ENCODE measurements at regions not wholly inside any gene's neighbourhood (a gene's known extent, or its start where the extent isn't known, plus 50 kb on each side); places are given as distances from the start of the nearest gene placed in this dataset.
A peak's percentile ranks its signal among the peaks of the same experiment; 100 is the strongest.

DNA sequence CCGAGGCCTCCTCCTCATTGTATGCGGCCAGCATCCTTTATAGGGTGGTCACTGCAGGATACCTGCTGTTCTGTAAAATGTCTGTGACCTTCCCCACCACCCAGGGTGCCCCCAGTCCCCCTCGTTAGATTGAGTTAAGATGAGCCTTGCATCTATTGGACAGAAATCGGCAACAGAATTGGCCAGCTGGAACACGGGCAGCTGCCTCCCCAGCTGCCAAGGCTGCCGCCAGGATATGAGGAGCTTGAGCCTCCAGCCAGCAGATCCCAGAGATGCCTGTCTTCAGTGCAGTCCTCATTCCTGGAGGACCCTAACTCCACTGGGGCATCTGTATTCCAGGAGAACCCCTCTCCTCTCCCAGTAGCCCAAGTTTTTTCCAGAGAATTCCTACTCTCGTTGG is 463.0 kb downstream of the TSHZ3 start:
- peak; percentile 42 for DNase-seq
- Histone ChIP-seq H3K27me3 (ENCODE audit: control insufficient read depth, insufficient read depth, low read length, poor library complexity, severe bottlenecking) (no peaks in the 10 kb centered on the region), H3K36me3 (ENCODE audit: control insufficient read depth, insufficient read depth, low read length) (no peaks in the 10 kb centered on the region), H3K4me3 (ENCODE audit: low read length) (no peak overlapping the region), H3K27ac (ENCODE audit: low read depth, low read length) (no peak overlapping the region), H3K9ac (ENCODE audit: extremely low read depth, low read length, poor library complexity, severe bottlenecking) (no peak overlapping the region), H3K4me1 (ENCODE audit: control insufficient read depth, insufficient read depth, low read length) (no peaks in the 10 kb centered on the region), H3K9me3 (ENCODE audit: control insufficient read depth, low read length) (no peaks in the 10 kb centered on the region)
- Mint-ChIP-seq H3K9me3 (no peaks in the 10 kb centered on the region), H3K27me3 (ENCODE audit: insufficient read depth) (no peaks in the 10 kb centered on the region), H3K36me3 (ENCODE audit: low read depth) (no peaks in the 10 kb centered on the region), H3K4me1 (peaks cover 7% of the 10 kb centered on the region), H3K4me3 (no peak overlapping the region), H3K27ac (no peak overlapping the region)
- 85 to 97% methylated on average over 6 to 7 of the region's 7 CpGs for WGBS, 2 experiments (ENCODE audit: insufficient coverage in 1 of 2, insufficient read length in 1 of 2)
- TF ChIP-seq, protein P1, sequence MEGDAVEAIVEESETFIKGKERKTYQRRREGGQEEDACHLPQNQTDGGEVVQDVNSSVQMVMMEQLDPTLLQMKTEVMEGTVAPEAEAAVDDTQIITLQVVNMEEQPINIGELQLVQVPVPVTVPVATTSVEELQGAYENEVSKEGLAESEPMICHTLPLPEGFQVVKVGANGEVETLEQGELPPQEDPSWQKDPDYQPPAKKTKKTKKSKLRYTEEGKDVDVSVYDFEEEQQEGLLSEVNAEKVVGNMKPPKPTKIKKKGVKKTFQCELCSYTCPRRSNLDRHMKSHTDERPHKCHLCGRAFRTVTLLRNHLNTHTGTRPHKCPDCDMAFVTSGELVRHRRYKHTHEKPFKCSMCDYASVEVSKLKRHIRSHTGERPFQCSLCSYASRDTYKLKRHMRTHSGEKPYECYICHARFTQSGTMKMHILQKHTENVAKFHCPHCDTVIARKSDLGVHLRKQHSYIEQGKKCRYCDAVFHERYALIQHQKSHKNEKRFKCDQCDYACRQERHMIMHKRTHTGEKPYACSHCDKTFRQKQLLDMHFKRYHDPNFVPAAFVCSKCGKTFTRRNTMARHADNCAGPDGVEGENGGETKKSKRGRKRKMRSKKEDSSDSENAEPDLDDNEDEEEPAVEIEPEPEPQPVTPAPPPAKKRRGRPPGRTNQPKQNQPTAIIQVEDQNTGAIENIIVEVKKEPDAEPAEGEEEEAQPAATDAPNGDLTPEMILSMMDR (conservative IDR thresholded peaks at IDR 0.05) = no peak

DNA sequence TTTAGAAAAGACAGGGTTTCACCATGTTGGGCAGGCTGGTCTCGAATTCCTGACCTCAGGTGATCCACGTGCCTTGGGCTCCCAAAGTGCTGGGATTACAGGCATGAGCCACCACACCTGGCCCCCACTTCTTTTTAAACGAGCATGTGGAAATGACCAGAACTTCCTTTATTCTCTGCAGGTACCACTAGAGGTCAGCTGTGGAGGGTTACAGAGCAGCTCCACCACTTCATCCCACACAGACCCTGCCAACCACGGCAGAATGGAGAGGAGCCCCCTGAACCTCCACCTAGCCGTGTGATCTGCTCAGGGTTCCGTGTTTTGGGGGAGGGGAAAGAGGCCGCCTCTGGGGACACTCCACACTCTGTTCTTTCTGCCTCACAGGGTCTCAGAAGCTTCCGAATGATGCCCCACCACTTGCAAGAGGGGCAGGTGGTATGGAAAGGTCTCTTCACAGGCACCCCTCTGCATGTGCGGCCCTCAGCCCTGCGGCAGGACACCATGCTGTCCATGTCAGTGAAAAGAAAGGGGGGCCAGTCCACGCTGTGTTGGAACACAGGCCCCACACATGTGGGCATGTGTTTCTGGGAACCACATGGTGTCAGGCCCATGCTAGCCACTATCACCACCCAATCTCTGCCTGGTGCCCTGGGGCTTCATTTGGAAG is 465.0 kb downstream of the TSHZ3 start:
- H3K27me3 Mint-ChIP-seq (ENCODE audit: insufficient read depth) = no peaks in the 10 kb centered on the region
- H3K4me1 Mint-ChIP-seq = peaks cover 7% of the 10 kb centered on the region
- no peaks in the 10 kb centered on the region for H3K36me3 Mint-ChIP-seq (ENCODE audit: low read depth)
- Histone ChIP-seq H3K4me1 (ENCODE audit: control insufficient read depth, insufficient read depth, low read length) (no peaks in the 10 kb centered on the region), H3K9me3 (ENCODE audit: control insufficient read depth, low read length) (no peaks in the 10 kb centered on the region), H3K4me3 (ENCODE audit: low read length) (no peak overlapping the region), H3K27ac (ENCODE audit: low read depth, low read length) (no peak overlapping the region), H3K9ac (ENCODE audit: extremely low read depth, low read length, poor library complexity, severe bottlenecking) (no peak overlapping the region), H3K27me3 (ENCODE audit: control insufficient read depth, insufficient read depth, low read length, poor library complexity, severe bottlenecking) (no peaks in the 10 kb centered on the region), H3K36me3 (ENCODE audit: control insufficient read depth, insufficient read depth, low read length) (no peaks in the 10 kb centered on the region)
- no peak overlapping the region for H3K27ac Mint-ChIP-seq
- peak; percentile 45 for DNase-seq
- no peaks in the 10 kb centered on the region for H3K9me3 Mint-ChIP-seq
- WGBS, 2 experiments (ENCODE audit: insufficient coverage in 1 of 2, insufficient read length in 1 of 2) = 87 to 90% methylated on average over 8 to 11 of the region's 11 CpGs
- no peak overlapping the region for H3K4me3 Mint-ChIP-seq
- TF ChIP-seq, protein P1 (conservative IDR thresholded peaks at IDR 0.05) = peak; percentile 58

DNA sequence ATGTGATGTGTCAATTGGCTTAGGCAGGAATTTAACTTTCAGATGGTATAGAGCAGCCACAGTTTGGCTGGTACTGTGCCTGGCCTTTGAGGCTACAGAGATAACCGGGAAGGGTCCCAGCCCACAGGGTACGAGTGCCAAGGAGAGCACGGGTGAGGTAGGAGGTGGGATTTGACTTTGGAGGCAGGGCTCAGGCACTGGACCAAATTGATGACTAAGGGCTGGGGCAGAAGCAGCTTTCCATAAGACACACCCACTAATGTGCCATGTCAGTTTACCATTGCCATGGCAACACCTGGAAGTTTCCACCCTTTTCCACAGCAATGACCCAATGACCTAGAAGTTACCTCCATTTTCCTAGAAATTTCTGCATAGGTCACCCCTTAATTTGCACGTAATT is 466.2 kb downstream of the TSHZ3 start:
- no peaks in the 10 kb centered on the region for H3K27me3 Mint-ChIP-seq (ENCODE audit: insufficient read depth)
- no peak overlapping the region for H3K4me3 Mint-ChIP-seq
- Histone ChIP-seq H3K27me3 (ENCODE audit: control insufficient read depth, insufficient read depth, low read length, poor library complexity, severe bottlenecking) (no peaks in the 10 kb centered on the region), H3K4me3 (ENCODE audit: low read length) (no peak overlapping the region), H3K27ac (ENCODE audit: low read depth, low read length) (no peak overlapping the region), H3K9ac (ENCODE audit: extremely low read depth, low read length, poor library complexity, severe bottlenecking) (no peak overlapping the region), H3K9me3 (ENCODE audit: control insufficient read depth, low read length) (no peaks in the 10 kb centered on the region), H3K4me1 (ENCODE audit: control insufficient read depth, insufficient read depth, low read length) (no peaks in the 10 kb centered on the region), H3K36me3 (ENCODE audit: control insufficient read depth, insufficient read depth, low read length) (no peaks in the 10 kb centered on the region)
- no peak overlapping the region for H3K27ac Mint-ChIP-seq
- H3K4me1 Mint-ChIP-seq = peaks cover 7% of the 10 kb centered on the region
- H3K9me3 Mint-ChIP-seq = no peaks in the 10 kb centered on the region
- WGBS, 2 experiments (ENCODE audit: insufficient coverage in 1 of 2, insufficient read length in 1 of 2) = 89% methylated on average over 4 of the region's 4 CpGs; no CpG with 5 or more reads in 1 of the 2 experiments
- peak; percentile 34 for DNase-seq
- TF ChIP-seq, protein P1 (conservative IDR thresholded peaks at IDR 0.05) = no peak
- H3K36me3 Mint-ChIP-seq (ENCODE audit: low read depth) = no peaks in the 10 kb centered on the region

Measured in endodermal cell (in vitro differentiated cells).